ENCODE measurements at regions not wholly inside any gene's neighbourhood (a gene's known extent, or its start where the extent isn't known, plus 50 kb on each side); places are given as distances from the start of the nearest gene placed in this dataset.

GRCh38 chr5:120354126-120354525 lies 110.0 kb upstream of the PRR16 start:
- DNase-seq = no peak
- TF ChIP-seq POLR2A (IDR thresholded peaks at IDR 0.05; ENCODE audit: low read length) (no peak), GATA1 (IDR thresholded peaks at IDR 0.05; ENCODE audit: low read depth, low read length) (no peak)

DNA sequence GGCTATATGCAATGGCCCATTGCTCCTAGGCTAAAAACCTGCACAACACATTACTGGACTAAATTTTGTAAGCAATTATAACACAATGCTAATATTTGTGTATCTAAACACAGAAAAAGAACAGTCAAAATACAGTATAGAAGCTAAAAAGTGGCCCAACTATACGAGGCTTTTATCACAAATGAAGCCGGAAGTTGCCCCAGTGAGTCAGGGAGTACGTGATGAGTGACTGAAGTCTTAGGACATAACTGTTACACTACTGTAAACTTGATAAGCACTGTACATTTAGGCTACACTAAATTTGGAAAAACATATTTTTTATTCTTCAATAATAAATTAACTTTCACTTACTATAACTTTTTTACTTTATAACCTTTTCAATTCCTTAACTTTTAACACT lies 105.2 kb upstream of the PRR16 start:
- DNase-seq = no peak
- TF ChIP-seq GATA1 (IDR thresholded peaks at IDR 0.05; ENCODE audit: low read depth, low read length) (no peak), POLR2A (IDR thresholded peaks at IDR 0.05; ENCODE audit: low read length) (no peak)

GRCh38 chr5:120361941-120362340 lies 102.2 kb upstream of the PRR16 start:
- TF ChIP-seq POLR2A (IDR thresholded peaks at IDR 0.05; ENCODE audit: low read length) (no peak), GATA1 (IDR thresholded peaks at IDR 0.05; ENCODE audit: low read depth, low read length) (no peak)
- DNase-seq = no peak

DNA sequence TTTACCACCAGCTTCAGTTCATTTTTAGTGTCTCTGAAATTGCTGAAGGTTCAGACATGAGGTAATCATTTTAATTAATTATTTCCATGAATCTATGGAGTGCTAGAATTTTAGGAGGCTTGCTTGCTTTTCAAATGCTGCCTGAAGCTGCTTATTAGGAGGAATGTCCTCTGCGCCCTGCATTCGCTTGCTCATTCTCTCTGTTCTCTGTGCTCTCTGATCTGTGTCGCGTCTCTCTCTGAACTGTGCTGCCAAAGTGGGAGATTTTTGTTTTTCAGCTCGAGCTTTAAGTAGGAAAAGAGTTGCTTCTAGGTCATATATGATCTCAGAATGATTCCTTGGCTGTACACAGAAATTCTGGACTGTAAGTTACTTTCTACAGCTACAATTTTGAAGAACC lies 101.7 kb upstream of the PRR16 start:
- no peak for DNase-seq
- TF ChIP-seq POLR2A (IDR thresholded peaks at IDR 0.05; ENCODE audit: low read length) (no peak), GATA1 (IDR thresholded peaks at IDR 0.05; ENCODE audit: low read depth, low read length) (no peak)

DNA sequence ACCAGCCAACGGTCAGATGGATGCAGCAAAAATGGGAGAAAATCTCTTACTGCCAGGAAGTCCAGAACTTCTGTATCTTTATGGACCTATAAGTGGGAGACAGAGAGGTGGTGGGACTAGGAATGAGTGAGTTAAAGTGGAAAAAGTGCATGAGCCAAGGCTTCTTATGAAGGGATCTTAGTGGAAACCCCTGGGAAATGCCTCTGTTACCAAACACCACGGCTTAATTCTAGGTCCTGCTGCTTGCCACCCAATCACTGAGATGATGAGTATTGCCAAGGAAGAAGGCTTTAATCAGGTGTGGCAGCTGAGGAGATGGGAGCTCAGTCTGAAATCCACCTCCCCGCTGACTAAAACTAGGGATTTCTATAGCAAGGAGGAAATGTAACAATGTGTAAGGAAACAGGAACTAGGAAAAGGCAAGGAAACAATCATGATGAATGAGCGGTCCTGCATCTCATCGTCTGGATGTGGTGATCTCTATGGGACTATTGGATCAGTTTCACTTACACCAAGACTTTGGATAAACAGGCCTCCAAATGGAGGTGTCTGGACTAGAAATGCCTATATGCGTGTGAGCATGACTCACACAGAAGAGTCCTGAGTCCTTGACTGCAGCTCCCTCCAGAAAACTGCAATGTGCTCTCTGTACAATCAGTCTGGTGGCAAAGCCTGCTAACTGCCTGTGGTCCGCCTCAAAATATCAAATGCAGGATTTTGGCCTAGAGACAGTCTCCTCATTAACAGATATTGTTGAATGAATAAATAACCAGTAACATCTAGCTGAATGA lies 98.2 kb upstream of the PRR16 start:
- DNase-seq = no peak
- TF ChIP-seq POLR2A (IDR thresholded peaks at IDR 0.05; ENCODE audit: low read length) = no peak
- no peak for TF ChIP-seq GATA1 (IDR thresholded peaks at IDR 0.05; ENCODE audit: low read depth, low read length)

DNA sequence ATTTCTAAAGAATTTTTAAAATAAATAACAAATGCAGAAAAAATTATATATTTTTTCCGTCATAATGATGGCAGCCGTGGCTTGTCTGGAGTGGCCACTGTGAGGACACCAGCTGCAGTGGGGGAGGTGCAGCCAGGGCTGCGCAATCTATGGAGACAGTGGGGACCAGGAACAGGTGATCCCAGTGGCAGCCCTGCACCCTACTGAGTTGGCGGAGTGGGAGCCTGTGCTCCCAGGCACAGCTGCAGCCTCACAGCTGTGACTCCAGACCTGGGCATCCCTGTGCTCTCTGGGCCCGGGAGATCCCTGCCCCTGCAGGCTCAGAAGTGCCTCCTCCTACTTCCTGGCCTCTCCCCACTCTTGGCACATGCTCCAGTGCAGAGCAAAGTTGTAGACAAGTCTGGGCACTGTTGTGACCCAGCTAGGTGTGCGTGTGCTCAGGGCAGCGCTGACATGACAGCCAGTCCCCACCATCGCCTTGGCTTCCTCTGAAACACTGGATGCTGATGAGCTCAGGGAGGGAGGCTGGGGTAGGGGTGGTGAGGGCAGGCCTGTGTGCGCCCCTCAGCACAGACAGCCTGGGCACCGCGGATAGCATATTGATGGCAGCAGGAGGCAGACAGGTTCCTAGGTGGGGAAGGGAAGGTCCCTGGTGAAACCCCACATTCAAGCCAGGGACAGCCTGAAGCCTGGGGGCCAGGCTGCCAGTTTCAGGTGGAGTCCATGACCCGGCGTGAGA lies 96.0 kb upstream of the PRR16 start:
- DNase-seq = no peak
- TF ChIP-seq POLR2A (IDR thresholded peaks at IDR 0.05; ENCODE audit: low read length) = no peak
- no peak for TF ChIP-seq GATA1 (IDR thresholded peaks at IDR 0.05; ENCODE audit: low read depth, low read length)

- TF ChIP-seq GATA1 (IDR thresholded peaks at IDR 0.05; ENCODE audit: low read depth, low read length) = no peak
- TF ChIP-seq POLR2A (IDR thresholded peaks at IDR 0.05; ENCODE audit: low read length) = no peak
- DNase-seq = no peak
Observed at GRCh38 chr5:120368923-120369715, 95.0 kb upstream of the PRR16 start.

DNA sequence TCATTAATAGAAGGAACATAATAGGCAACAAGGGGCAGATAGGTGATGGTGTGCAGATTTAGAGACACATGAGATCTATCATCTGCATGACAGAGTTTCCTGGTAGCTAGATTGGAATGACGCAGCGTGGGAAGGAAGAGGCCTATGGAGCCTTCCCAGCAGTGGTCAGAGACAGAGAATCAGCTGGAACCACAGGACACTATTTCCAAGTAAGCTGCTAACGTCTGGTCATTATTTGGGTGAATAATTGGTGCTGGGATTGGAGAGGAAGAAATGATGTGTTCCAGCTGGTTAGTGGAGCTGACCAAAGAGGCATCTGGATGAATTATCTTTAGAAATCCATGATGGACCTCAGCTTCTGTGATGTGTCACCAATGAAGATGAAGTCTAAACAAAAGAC lies 91.2 kb upstream of the PRR16 start:
- TF ChIP-seq GATA1 (IDR thresholded peaks at IDR 0.05; ENCODE audit: low read depth, low read length) = no peak
- TF ChIP-seq POLR2A (IDR thresholded peaks at IDR 0.05; ENCODE audit: low read length) = no peak
- no peak for DNase-seq

- TF ChIP-seq POLR2A (IDR thresholded peaks at IDR 0.05; ENCODE audit: low read length) (no peak), GATA1 (IDR thresholded peaks at IDR 0.05; ENCODE audit: low read depth, low read length) (no peak)
- DNase-seq = no peak
Observed at GRCh38 chr5:120375248-120375647, 88.9 kb upstream of the PRR16 start.

GRCh38 chr5:120380644-120381043 lies 83.5 kb upstream of the PRR16 start:
- TF ChIP-seq POLR2A (IDR thresholded peaks at IDR 0.05; ENCODE audit: low read length) (no peak), GATA1 (IDR thresholded peaks at IDR 0.05; ENCODE audit: low read depth, low read length) (no peak)
- no peak for DNase-seq

DNA sequence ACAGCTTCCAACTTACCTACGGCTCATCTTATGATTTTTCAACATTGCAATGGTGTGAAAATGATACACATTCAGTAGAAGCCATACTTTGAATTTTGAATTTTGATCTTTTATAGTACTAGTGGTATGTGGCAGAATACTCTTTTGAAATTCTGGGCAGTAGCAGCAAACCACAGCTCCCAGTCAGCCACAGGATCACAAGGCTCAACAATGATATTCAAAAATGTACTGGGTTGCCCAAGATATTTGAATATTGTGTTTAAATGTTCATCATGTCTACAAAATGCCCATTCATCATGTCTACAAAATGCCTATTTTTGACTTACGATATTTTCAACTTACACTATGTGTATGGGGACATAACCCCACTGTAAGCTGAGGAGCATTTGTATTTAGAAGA lies 81.3 kb upstream of the PRR16 start:
- TF ChIP-seq GATA1 (IDR thresholded peaks at IDR 0.05; ENCODE audit: low read depth, low read length) (no peak), POLR2A (IDR thresholded peaks at IDR 0.05; ENCODE audit: low read length) (no peak)
- no peak for DNase-seq

DNA sequence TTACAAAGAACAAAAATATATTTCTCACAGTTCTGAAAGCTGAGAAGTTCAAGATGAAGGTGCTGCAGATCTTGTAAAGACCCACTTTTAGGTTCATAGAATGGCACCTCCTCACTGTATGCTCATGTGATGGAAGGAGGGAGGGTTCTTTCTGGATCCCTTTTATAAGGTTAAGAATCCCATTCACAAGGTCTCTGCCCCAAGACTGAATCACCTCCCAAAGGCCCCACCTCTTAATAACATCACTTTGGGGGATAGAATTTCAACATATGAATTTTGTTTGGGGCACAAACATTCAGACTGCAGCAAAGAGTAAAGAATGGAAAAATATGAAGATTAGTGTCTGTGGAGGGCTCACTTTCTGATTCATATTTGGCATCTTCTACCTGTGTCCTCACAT lies 77.1 kb upstream of the PRR16 start:
- no peak for TF ChIP-seq GATA1 (IDR thresholded peaks at IDR 0.05; ENCODE audit: low read depth, low read length)
- TF ChIP-seq POLR2A (IDR thresholded peaks at IDR 0.05; ENCODE audit: low read length) = no peak
- no peak for DNase-seq

DNA sequence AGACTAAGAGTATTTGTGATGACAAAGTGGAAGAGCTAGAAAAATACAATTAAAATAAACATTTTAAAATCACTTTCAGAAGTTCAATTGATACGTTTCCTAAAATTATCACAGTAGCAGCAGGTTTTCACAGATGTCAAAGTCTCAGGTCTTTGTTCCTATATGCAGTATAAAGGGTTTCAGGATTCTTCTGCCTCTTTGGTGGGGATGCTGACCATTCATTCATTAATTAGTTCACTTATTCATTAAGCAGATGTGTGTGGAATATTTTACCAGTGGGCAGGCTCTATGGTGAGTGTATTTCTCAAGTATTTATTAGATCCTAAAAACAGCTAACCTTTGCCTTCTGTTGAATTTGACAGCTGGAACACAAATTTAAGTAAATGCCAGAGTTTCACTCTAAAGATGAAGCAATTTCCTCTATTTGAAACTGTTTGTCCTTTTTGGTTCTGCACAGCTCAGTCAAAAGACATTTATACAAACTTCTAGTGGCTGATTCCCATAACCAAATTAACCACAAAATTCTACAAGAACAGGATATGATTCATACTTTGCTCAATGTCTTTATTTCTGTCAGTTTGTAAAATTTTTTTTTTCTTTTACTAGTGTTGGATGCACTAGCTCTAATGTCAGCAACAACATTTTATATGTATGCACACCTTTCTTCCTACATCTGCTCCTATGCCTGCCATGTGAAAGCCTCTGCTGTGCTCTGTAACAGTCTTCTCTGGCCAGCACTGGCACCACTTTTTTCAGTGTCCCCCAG lies 75.9 kb upstream of the PRR16 start:
- no peak for DNase-seq
- TF ChIP-seq POLR2A (IDR thresholded peaks at IDR 0.05; ENCODE audit: low read length) (no peak), GATA1 (IDR thresholded peaks at IDR 0.05; ENCODE audit: low read depth, low read length) (no peak)

Data from erythroblast (primary cell).